ENCODE measurements at regions not wholly inside any gene's neighbourhood (a gene's known extent, or its start where the extent isn't known, plus 50 kb on each side); places are given as distances from the start of the nearest gene placed in this dataset.

- Mint-ChIP-seq H3K4me1 (peaks cover 16% of the 10 kb centered on the region), H3K27me3 (ENCODE audit: insufficient read depth) (no peaks in the 10 kb centered on the region), H3K9me3 (no peaks in the 10 kb centered on the region), H3K27ac (no peak overlapping the region), H3K4me3 (no peak overlapping the region), H3K36me3 (ENCODE audit: low read depth) (no peaks in the 10 kb centered on the region)
- no peaks in the 10 kb centered on the region for H3K9me3 ChIP-seq (ENCODE audit: control insufficient read depth, low read length)
- peak overlapping the region; percentile 98 for H3K9ac ChIP-seq (ENCODE audit: extremely low read depth, low read length, poor library complexity, severe bottlenecking)
- no peak for TF ChIP-seq CTCF (conservative IDR thresholded peaks at IDR 0.05)
- H3K36me3 ChIP-seq (ENCODE audit: control insufficient read depth, insufficient read depth, low read length) = no peaks in the 10 kb centered on the region
- H3K27me3 ChIP-seq (ENCODE audit: control insufficient read depth, insufficient read depth, low read length, poor library complexity, severe bottlenecking) = peaks cover 6% of the 10 kb centered on the region
- peak overlapping the region; percentile 90 for H3K4me3 ChIP-seq (ENCODE audit: low read length)
- peaks cover 2% of the 10 kb centered on the region for H3K4me1 ChIP-seq (ENCODE audit: control insufficient read depth, insufficient read depth, low read length)
- WGBS, 2 experiments (ENCODE audit: insufficient coverage in 1 of 2, insufficient read length in 1 of 2) = 0 to 1% methylated on average over 33 to 66 of the region's 66 CpGs
- H3K27ac ChIP-seq (ENCODE audit: low read depth, low read length) = peak overlapping the region; percentile 100
- peak; percentile 93 for DNase-seq
Measured at GRCh38 chr6:27838058-27838944, 73.9 kb downstream of the OR2B2 start.

- Mint-ChIP-seq H3K4me3 (no peak overlapping the region), H3K27me3 (ENCODE audit: insufficient read depth) (no peaks in the 10 kb centered on the region), H3K36me3 (ENCODE audit: low read depth) (no peaks in the 10 kb centered on the region), H3K9me3 (no peaks in the 10 kb centered on the region), H3K27ac (no peak overlapping the region), H3K4me1 (peaks cover 16% of the 10 kb centered on the region)
- Histone ChIP-seq H3K36me3 (ENCODE audit: control insufficient read depth, insufficient read depth, low read length) (no peaks in the 10 kb centered on the region), H3K4me3 (ENCODE audit: low read length) (peak overlapping the region; percentile 90), H3K4me1 (ENCODE audit: control insufficient read depth, insufficient read depth, low read length) (peaks cover 2% of the 10 kb centered on the region), H3K9me3 (ENCODE audit: control insufficient read depth, low read length) (no peaks in the 10 kb centered on the region), H3K27me3 (ENCODE audit: control insufficient read depth, insufficient read depth, low read length, poor library complexity, severe bottlenecking) (peaks cover 6% of the 10 kb centered on the region), H3K27ac (ENCODE audit: low read depth, low read length) (peak overlapping the region; percentile 100), H3K9ac (ENCODE audit: extremely low read depth, low read length, poor library complexity, severe bottlenecking) (peak overlapping the region; percentile 98)
- no peak for TF ChIP-seq CTCF (conservative IDR thresholded peaks at IDR 0.05)
- WGBS, 2 experiments (ENCODE audit: insufficient coverage in 1 of 2, insufficient read length in 1 of 2) = 0 to 3% methylated on average over 4 to 11 of the region's 11 CpGs
- no peak for DNase-seq
Measured at GRCh38 chr6:27837625-27838057, 74.6 kb downstream of the OR2B2 start.

- peaks cover 16% of the 10 kb centered on the region for H3K4me1 Mint-ChIP-seq
- no peaks in the 10 kb centered on the region for H3K9me3 ChIP-seq (ENCODE audit: control insufficient read depth, low read length)
- H3K36me3 ChIP-seq (ENCODE audit: control insufficient read depth, insufficient read depth, low read length) = no peaks in the 10 kb centered on the region
- TF ChIP-seq CTCF (conservative IDR thresholded peaks at IDR 0.05) = no peak
- 2 to 6% methylated on average over 17 to 25 of the region's 25 CpGs for WGBS, 2 experiments (ENCODE audit: insufficient coverage in 1 of 2, insufficient read length in 1 of 2)
- H3K4me1 ChIP-seq (ENCODE audit: control insufficient read depth, insufficient read depth, low read length) = peaks cover 2% of the 10 kb centered on the region
- H3K36me3 Mint-ChIP-seq (ENCODE audit: low read depth) = no peaks in the 10 kb centered on the region
- H3K9ac ChIP-seq (ENCODE audit: extremely low read depth, low read length, poor library complexity, severe bottlenecking) = peak overlapping the region; percentile 98
- no peak overlapping the region for H3K4me3 Mint-ChIP-seq
- H3K4me3 ChIP-seq (ENCODE audit: low read length) = peak overlapping the region; percentile 90
- H3K9me3 Mint-ChIP-seq = no peaks in the 10 kb centered on the region
- peaks cover 6% of the 10 kb centered on the region for H3K27me3 ChIP-seq (ENCODE audit: control insufficient read depth, insufficient read depth, low read length, poor library complexity, severe bottlenecking)
- no peaks in the 10 kb centered on the region for H3K27me3 Mint-ChIP-seq (ENCODE audit: insufficient read depth)
- no peak overlapping the region for H3K27ac Mint-ChIP-seq
- DNase-seq = peak; percentile 80
- H3K27ac ChIP-seq (ENCODE audit: low read depth, low read length) = peak overlapping the region; percentile 100
Measured at GRCh38 chr6:27836783-27837624, 75.2 kb downstream of the OR2B2 start.

Data from endodermal cell (in vitro differentiated cells).